Gastroesophageal sphincter (tissue), 4 donors: ENCODE measurements at regions not wholly inside any gene's neighbourhood (a gene's known extent, or its start where the extent isn't known, plus 50 kb on each side); places are given as distances from the start of the nearest gene placed in this dataset.
A peak's percentile ranks its signal among the peaks of the same experiment; 100 is the strongest.

Experiments used
- ATAC-seq: fragments of 150-250 bp; one replicate; pipeline ENCODE4 v1.9.1; 2016; ENCODE audit warnings: mild to moderate bottlenecking, moderate library complexity
- H3K27ac ChIP-seq, 4 donors: fragments of 200-600 bp; sonication (generic) in 3 of 4; 1 replicate in 3 of 4; 2 replicates in 1 of 4; pipeline ENCODE4 v1.5.1; 2016 to 2019
- H3K27me3 ChIP-seq: fragments of 200-600 bp; sonication (generic); one replicate; pipeline ENCODE4 v1.5.1; 2019
- H3K36me3 ChIP-seq, 2 donors: fragments of 200-600 bp; sonication (generic); one replicate each; pipeline ENCODE4 v1.5.1; 2019; ENCODE audit warnings: control low read depth in 1 of 2
- H3K4me1 ChIP-seq, 3 donors: fragments of 200-600 bp; sonication (generic); 1 replicate in 2 of 3; 2 replicates in 1 of 3; pipeline ENCODE4 v1.5.1; 2016 to 2019; ENCODE audit warnings: control low read depth in 2 of 3
- H3K4me3 ChIP-seq, 2 donors: fragments of 200-600 bp; sonication (generic); one replicate each; pipeline ENCODE4 v1.5.1; 2019; ENCODE audit warnings: mild to moderate bottlenecking in 1 of 2, moderate library complexity in 1 of 2
- H3K9me3 ChIP-seq, 3 donors: fragments of 200-600 bp; sonication (generic); one replicate each; pipeline ENCODE4 v1.5.1; 2017 to 2019; ENCODE audit warnings: control low read depth in 2 of 3
- CTCF ChIP-seq, 4 experiments: fragments of 200-600 bp in 2 of 4; fragments of 450-650 bp in 2 of 4; sonication (generic) in 1 of 4; IDR thresholded peaks; one replicate each; pipeline ENCODE4 v1.5.1; 2017 to 2019; ENCODE audit warnings: antibody characterized with exemption in 4 of 4, mild to moderate bottlenecking in 2 of 4, moderate library complexity in 2 of 4
- EP300 ChIP-seq: sonication (generic); formaldehyde crosslinking; IDR thresholded peaks from one replicate; pipeline ENCODE4 v1.6.1; 2017; ENCODE audit warnings: antibody characterized with exemption, mild to moderate bottlenecking
- POLR2A ChIP-seq, 2 donors: fragments of 450-650 bp; IDR thresholded peaks; one replicate each; pipeline ENCODE4 v1.6.1; 2017; ENCODE audit warnings: antibody characterized with exemption in 2 of 2, mild to moderate bottlenecking in 2 of 2, moderate library complexity in 1 of 2
- POLR2AphosphoS5 ChIP-seq: sonication (generic); formaldehyde crosslinking; IDR thresholded peaks from one replicate; pipeline ENCODE4 v1.6.1; 2017; ENCODE audit warnings: antibody characterized with exemption
- WGBS, 2 donors: methylation state at CpG; one replicate each; pipeline ENCODE4 v1.1.5; 2018; ENCODE audit warnings: low coverage in 1 of 2; 5-methylcytosine and 5-hydroxymethylcytosine counted together

DNA sequence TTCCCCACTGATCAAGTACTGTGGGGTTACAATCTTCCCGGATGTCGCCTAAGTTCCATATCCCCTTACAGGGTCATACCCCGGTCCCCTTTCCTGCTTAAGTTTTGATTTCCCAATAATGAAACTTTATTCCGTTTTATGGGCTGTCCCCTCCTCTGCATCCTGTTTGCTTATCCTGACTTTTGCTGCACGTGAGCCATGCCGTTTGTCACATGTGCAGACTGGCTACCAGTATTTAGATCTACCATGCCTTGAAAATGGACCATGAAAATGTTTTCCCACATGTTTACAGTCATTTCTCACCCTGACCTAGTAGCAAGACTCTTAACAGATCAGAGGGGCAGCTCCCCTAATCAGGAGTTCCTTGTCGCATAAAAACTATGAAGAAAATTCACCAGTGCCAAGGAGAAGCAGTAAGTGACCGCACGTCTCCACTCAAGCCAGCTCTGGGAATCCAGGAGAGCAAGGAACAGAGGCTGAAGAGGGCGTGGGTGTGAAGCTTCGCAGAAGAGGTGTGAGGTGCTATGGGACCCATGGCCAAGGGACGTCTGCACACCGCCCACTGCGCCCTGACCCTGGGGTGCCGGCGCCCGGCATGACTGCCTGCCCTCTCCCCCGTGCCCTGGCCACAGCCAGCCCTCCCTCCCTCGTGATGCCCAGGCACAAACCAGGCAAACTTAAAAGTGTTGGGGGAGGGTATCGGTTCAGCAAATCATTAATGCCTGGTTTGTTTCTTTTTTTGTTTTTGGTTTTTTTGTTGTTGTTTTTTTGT, 440.8 kb upstream of the SALL3 start:
- WGBS, 2 donors = 83 to 86% methylated on average over 16 to 19 of the region's 20 CpGs
- Histone ChIP-seq H3K36me3 (no peaks in the 10 kb centered on the region), H3K4me1 (peaks cover 0 to 13% (median 7%) of the 10 kb centered on the region in 3 donors), H3K4me3 (no peak overlapping the region), H3K27ac (no peak overlapping the region), H3K27me3 (peaks cover 14% of the 10 kb centered on the region), H3K9me3 (no peaks in the 10 kb centered on the region)
- no peak for ATAC-seq
- TF ChIP-seq POLR2A (IDR thresholded peaks at IDR 0.05) (no peak), CTCF (IDR thresholded peaks at IDR 0.05) (no peak), EP300 (no peak), POLR2AphosphoS5 (no peak)

GRCh38 chr18:78540636-78541529, 438.7 kb upstream of the SALL3 start:
- Histone ChIP-seq H3K4me1 (peaks cover 0 to 13% (median 7%) of the 10 kb centered on the region in 3 donors), H3K27ac (no peak overlapping the region), H3K9me3 (no peaks in the 10 kb centered on the region), H3K4me3 (no peak overlapping the region), H3K36me3 (no peaks in the 10 kb centered on the region), H3K27me3 (peaks cover 5% of the 10 kb centered on the region)
- ATAC-seq = no peak
- 87 to 89% methylated on average over 9 of the region's 18 CpGs for WGBS, 2 donors
- no peak for TF ChIP-seq EP300
- no peak for TF ChIP-seq POLR2A (IDR thresholded peaks at IDR 0.05)
- TF ChIP-seq POLR2AphosphoS5 = no peak
- TF ChIP-seq CTCF (IDR thresholded peaks at IDR 0.05) = no peak

DNA sequence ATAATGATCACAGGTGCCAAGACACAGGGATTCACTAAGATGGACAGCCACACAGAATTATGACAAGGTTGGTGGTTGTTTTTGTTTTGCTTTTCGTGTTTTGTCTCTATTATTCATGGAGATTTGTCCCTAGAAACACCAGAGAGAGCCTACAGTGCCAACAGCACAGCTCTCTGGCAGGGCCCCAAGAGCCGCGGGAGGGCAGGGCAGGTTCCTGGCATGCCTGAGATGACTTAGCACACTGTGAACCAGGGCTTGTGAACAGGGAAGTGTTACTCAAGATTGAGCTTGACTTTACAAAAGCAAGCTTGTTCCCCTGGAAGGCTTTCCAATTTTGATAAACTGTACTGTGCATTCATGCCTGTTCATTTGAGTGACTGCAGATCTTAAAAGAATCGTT, 437.4 kb upstream of the SALL3 start:
- Histone ChIP-seq H3K9me3 (no peaks in the 10 kb centered on the region), H3K27me3 (no peaks in the 10 kb centered on the region), H3K4me1 (peaks cover 0 to 13% (median 7%) of the 10 kb centered on the region in 3 donors), H3K27ac (peak overlapping the region in 1 of 4 donors; percentile 45), H3K4me3 (no peak overlapping the region), H3K36me3 (no peaks in the 10 kb centered on the region)
- ATAC-seq = peak; percentile 86
- 14 to 25% methylated on average over 3 to 4 of the region's 4 CpGs for WGBS, 2 donors
- TF ChIP-seq POLR2AphosphoS5 (peak; percentile 23), POLR2A (IDR thresholded peaks at IDR 0.05) (no peak)

DNA sequence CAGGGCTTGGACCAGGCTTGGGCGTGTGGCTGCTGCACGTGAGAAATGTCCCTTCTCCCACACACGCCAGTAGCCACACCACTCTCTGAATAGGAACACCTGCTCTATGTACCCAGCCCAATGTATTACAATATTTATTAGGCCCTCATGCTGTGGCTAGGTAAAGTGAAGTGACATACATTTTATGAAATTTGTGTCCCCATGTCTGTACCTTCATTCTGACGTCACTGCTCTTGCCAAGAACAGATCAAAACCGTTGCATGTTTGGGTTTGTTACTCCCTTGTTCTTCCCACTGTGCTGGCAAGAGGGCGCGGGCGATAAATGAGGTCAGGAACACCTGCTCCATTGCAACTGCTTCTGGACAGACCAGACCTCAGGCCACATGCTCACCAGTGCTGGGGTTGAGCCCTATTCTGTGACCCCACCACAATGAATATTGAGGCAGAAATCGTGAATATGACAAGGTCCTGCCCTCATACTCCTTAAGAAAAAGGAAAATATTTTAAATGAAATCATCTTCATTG, 436.4 kb upstream of the SALL3 start:
- TF ChIP-seq EP300 = no peak
- no peak overlapping the region for H3K4me3 ChIP-seq
- H3K27me3 ChIP-seq = peaks cover 8% of the 10 kb centered on the region
- H3K36me3 ChIP-seq = no peaks in the 10 kb centered on the region
- peaks cover 0 to 13% (median 7%) of the 10 kb centered on the region in 3 donors for H3K4me1 ChIP-seq
- ATAC-seq = no peak
- H3K27ac ChIP-seq = no peak overlapping the region
- WGBS, 2 donors = 51 to 83% methylated on average over 3 to 4 of the region's 9 CpGs
- H3K9me3 ChIP-seq = no peaks in the 10 kb centered on the region

GRCh38 chr18:78546281-78546680, 433.3 kb upstream of the SALL3 start:
- H3K27ac ChIP-seq = no peak overlapping the region
- ATAC-seq = no peak
- WGBS, 2 donors = 33 to 78% methylated on average over 3 to 5 of the region's 5 CpGs
- no peaks in the 10 kb centered on the region for H3K9me3 ChIP-seq
- no peak for TF ChIP-seq EP300
- TF ChIP-seq POLR2AphosphoS5 = no peak
- no peak for TF ChIP-seq POLR2A (IDR thresholded peaks at IDR 0.05)
- no peak for TF ChIP-seq CTCF (IDR thresholded peaks at IDR 0.05)
- no peaks in the 10 kb centered on the region for H3K36me3 ChIP-seq
- peaks cover 0 to 12% (median 7%) of the 10 kb centered on the region in 3 donors for H3K4me1 ChIP-seq
- H3K4me3 ChIP-seq = no peak overlapping the region
- H3K27me3 ChIP-seq = peaks cover 26% of the 10 kb centered on the region
